Activated CD4-positive, alpha-beta T cell treated with anti-CD3 and anti-CD28 coated beads, Interleukin-2, amount 10 ng/mL, durations not matched to agents 24 days and 14 days (primary cell): ENCODE measurements at regions not wholly inside any gene's neighbourhood (a gene's known extent, or its start where the extent isn't known, plus 50 kb on each side); places are given as distances from the start of the nearest gene placed in this dataset.
"Not testable (repeated sequence)": the region's sequence is repeated elsewhere in the genome, so short reads cannot be mapped to it uniquely, and the experiment has no call there.

Experiments used
- DNase-seq: peaks from one replicate; pipeline ENCODE4 v3.0.0; 2022
- H3K27ac Mint-ChIP-seq: one replicate; pipeline ENCODE4 v1.8.0; 2022; ENCODE audit warnings: mild to moderate bottlenecking, mixed read lengths
- H3K27me3 Mint-ChIP-seq: one replicate; pipeline ENCODE4 v1.8.0; 2022; ENCODE audit warnings: mixed read lengths
- H3K36me3 Mint-ChIP-seq: one replicate; pipeline ENCODE4 v1.8.0; 2022; ENCODE audit warnings: low read depth, mild to moderate bottlenecking, mixed read lengths
- H3K4me1 Mint-ChIP-seq: one replicate; pipeline ENCODE4 v1.8.0; 2021; ENCODE audit warnings: mixed read lengths
- H3K4me3 Mint-ChIP-seq: one replicate; pipeline ENCODE4 v1.8.0; 2022; ENCODE audit warnings: mild to moderate bottlenecking, moderate library complexity, mixed read lengths
- H3K9me3 Mint-ChIP-seq: one replicate; pipeline ENCODE4 v1.8.0; 2021; ENCODE audit warnings: mixed read lengths
- intact Hi-C: fragments of 100-400 bp; cut with micrococcal nuclease; formaldehyde crosslinking; loops from one replicate; pipeline ENCODE4 v1.15.1; 2023

DNA sequence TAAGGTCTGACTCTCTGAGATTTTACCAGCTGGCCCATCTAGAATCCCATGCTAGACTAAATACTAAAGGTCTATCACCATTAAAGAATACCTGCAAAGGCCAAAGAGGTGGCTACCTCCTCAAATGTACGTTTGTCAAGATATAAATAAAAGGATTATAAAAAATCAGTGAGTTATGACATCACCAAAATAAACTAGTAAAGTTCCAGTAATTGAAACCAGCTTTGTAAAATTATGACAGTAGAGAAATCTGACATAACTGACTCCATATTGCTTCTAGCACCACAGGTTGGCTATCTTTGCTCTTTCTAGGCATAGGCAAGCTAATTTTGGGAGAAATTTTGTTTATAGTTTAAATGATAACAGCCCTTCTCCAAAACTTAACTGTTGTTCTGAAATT, 536.3 kb downstream of the TFAP2A start:
- DNase-seq, result no peak

DNA sequence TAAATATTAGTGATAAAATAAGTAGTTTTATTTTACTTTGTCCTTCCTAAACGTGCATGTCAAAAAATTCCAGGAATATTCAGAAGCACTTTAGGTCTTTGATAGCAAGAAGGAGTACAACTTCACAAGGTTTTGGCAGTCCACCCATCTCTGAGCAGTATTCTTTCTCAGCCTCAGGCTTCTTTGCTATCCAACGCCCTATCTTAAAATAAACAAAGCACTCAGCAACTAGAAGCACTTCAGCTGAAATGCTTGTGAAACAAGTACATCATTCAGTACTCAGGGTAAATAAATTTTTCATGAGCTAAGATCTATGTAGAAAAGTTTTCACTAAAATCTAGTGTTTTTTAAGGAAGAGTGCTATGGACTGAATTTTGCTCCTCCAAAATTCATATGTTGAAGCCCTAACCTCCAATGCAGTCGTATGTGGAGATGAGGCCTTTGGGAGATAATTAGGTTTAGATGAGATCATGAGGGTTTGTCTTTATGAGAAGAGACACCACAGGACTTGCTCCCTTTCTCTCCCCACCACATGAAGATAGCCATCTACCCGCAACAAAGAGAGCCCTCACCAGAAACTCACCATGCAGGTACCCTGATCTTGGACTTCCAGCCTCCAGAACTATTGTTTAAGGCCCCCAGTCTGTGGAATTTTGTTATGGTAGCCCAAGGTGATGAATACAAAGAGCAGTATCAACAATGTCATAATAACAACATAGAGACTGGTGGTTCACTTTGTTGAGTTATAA, 539.1 kb downstream of the TFAP2A start:
- Mint-ChIP-seq H3K27ac (no peak overlapping the region), H3K36me3 (no peaks in the 10 kb centered on the region), H3K4me3 (no peak overlapping the region), H3K9me3 (peaks cover 3% of the 10 kb centered on the region), H3K4me1 (no peaks in the 10 kb centered on the region), H3K27me3 (no peaks in the 10 kb centered on the region)
- intact Hi-C loops, result no loop called here
- no peak for DNase-seq

More for the DNA sequence above, 536.3 kb downstream of the TFAP2A start:
- Mint-ChIP-seq H3K27ac (no peak overlapping the region), H3K36me3 (no peaks in the 10 kb centered on the region), H3K27me3 (no peaks in the 10 kb centered on the region), H3K9me3 (peaks cover 9% of the 10 kb centered on the region), H3K4me3 (no peak overlapping the region), H3K4me1 (no peaks in the 10 kb centered on the region)
- intact Hi-C loops, result no loop called here

DNA sequence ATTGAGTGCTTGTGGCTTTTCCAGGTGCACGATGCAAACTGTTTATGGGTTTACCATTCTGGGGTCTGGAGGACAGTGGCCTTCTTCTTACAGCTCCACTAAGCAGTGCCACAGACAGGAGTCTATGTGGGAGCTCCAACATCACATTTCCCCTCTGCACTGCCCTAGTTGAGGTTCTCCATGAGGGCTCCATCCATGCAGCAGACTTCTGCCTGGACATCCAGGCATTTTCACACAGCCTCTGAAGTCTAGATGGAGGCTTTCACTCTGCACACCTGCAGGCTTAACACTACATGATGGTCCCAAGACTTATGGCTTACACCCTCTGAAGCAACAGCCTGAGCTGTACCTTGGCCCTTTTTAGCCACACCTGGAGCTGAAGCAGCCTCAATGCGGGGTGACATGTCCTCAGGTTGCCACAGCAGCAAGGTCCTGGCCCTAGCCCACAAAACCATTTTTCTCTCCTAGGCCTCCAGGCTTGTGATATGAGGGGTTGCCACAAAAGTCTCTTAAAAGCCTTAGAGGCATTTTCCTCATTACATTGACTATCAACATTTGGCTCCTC, 552.2 kb downstream of the TFAP2A start:
- H3K36me3 Mint-ChIP-seq, result no peaks in the 10 kb centered on the region
- DNase-seq, result no peak
- intact Hi-C loops, result no loop called here
- H3K9me3 Mint-ChIP-seq, result peaks cover 26% of the 10 kb centered on the region
- no peaks in the 10 kb centered on the region for H3K27me3 Mint-ChIP-seq
- H3K27ac Mint-ChIP-seq, result no peak overlapping the region
- H3K4me1 Mint-ChIP-seq, result no peaks in the 10 kb centered on the region
- H3K4me3 Mint-ChIP-seq, result no peak overlapping the region

DNA sequence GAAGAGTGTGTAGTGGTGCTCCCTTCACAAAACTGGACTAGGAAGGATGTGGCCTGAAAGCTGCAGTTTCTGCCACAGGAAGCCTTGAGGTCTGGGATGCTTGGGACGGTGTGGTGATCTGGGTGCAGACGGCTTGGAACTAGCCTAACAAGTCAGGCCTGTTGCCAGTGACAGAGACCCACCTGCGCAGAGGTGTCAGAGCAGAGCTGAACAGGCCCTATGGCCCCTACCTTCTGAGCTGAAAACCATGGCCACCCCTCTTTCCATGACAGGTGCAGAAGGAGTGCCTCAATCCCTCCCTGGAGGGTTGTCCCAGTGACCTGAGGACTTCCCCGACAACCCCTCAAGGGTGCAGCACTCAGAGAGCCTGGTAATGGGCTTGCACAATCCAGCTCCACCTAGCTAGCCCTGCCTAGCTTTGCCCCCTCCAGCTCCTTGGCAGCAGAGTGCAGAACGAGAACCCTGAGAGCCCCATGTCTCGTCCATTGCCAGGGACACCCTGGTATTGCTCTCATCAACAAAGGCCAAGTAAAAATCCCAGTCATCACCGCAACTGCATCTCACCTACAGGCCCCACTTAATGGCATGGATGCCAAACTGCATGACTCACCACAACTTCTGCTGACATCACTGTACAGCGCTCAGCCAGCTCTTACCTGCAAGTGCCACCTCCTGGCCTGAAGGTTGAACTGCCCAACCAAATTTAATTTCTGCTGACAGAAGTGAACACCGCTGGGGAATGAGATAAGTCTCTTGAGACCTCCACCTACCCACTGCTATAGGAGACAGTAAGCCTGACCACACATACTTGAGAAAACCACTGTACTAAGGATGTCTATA, 563.1 kb downstream of the TFAP2A start:
- no peak for DNase-seq
- H3K36me3 Mint-ChIP-seq, result no peaks in the 10 kb centered on the region
- intact Hi-C loops, result no loop called here

DNA sequence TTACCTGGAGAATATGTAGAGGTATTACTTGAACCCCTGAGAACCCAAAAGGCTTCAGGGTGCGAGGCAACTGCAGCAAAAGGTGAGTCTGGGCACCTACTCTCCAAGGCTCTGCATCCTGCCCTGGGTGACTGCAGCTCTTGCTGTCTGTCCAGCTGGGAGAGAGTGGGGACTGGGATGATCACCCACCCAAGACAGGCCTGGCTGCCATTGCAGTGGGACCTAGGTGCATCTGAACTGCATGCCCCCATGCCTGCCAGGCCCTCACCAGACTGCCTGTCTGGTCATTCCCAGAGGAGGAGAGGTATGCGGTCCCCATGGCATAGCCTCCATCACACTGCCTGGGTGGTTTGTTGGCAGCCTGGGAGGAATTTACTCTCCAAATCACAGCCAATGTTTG, 563.9 kb downstream of the TFAP2A start:
- H3K27me3 Mint-ChIP-seq, result no peaks in the 10 kb centered on the region
- H3K4me3 Mint-ChIP-seq, result no peak overlapping the region
- no peak for DNase-seq
- H3K27ac Mint-ChIP-seq, result no peak overlapping the region
- no peaks in the 10 kb centered on the region for H3K36me3 Mint-ChIP-seq
- intact Hi-C loops, result no loop called here
- H3K4me1 Mint-ChIP-seq, result no peaks in the 10 kb centered on the region
- peaks cover 13% of the 10 kb centered on the region for H3K9me3 Mint-ChIP-seq

More for the DNA sequence above, 563.1 kb downstream of the TFAP2A start:
- Mint-ChIP-seq H3K27ac (no peak overlapping the region), H3K4me3 (no peak overlapping the region), H3K4me1 (no peaks in the 10 kb centered on the region), H3K27me3 (no peaks in the 10 kb centered on the region), H3K9me3 (peaks cover 13% of the 10 kb centered on the region)

DNA sequence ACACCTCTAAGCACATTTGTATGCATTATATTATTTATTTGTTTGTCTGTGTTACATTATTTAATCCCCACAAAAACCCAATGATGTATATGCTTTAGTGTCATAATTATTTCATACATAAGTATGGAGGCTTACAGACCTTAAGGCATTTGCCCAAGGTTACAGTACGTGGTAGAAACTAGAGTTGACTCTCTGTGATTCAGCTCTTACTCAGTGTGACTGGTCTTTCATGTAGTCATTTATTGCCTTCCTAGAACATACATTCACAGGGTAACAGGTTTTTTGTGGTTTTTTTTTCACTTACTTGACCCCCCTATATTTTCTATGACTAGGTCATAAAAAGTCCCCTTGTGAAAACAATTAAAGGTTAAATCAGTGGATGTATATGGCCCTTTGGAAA, 566.8 kb downstream of the TFAP2A start:
- Mint-ChIP-seq H3K27ac (no peak overlapping the region), H3K36me3 (no peaks in the 10 kb centered on the region), H3K27me3 (no peaks in the 10 kb centered on the region), H3K9me3 (peaks cover 10% of the 10 kb centered on the region), H3K4me1 (no peaks in the 10 kb centered on the region), H3K4me3 (no peak overlapping the region)
- no peak for DNase-seq
- intact Hi-C loops, result no loop called here

DNA sequence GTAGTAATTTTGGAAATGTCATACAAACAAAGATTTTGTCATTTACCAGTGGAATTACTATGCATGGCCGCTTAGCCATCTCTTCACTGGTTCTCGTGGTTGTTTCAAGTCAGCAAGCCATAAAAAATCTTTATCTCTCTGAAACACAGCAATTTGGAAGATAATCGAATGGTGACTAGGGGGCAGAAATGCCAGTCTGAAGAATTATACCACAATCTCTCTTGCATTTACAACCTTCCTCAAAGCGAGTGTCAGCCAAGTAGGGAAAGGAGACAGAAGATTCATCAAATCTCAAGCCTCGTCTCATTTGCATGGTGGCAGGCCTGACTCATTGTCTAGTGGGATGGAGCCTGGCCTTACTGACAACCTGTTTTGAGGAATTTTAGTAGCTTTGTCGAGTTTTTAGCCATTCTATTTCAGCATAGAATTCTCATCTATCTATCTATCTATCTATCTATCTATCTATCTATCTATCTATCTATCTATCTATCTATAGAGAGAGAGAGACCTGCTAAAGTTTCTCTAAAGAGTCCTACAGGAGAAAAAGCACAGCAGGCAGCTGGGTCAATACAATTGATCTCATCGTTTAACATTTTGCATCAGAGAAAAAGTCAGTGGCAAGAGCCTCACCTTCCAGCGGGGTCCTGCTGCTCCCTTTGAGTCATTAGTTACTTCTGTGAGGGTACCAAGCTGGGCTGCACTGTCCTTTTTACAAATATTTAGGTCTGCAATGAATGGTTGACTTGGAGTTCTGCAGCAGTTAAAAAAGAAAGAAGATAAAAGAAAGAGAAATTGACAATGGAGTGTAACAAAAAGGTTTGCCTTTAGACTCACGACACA, 572.8 kb downstream of the TFAP2A start:
- H3K27ac Mint-ChIP-seq, result no peak overlapping the region
- no peak overlapping the region for H3K4me3 Mint-ChIP-seq
- no peaks in the 10 kb centered on the region for H3K36me3 Mint-ChIP-seq
- intact Hi-C loops, result no loop called here
- H3K9me3 Mint-ChIP-seq, result peaks cover 6% of the 10 kb centered on the region
- DNase-seq, result no peak
- H3K27me3 Mint-ChIP-seq, result no peaks in the 10 kb centered on the region
- no peaks in the 10 kb centered on the region for H3K4me1 Mint-ChIP-seq

DNA sequence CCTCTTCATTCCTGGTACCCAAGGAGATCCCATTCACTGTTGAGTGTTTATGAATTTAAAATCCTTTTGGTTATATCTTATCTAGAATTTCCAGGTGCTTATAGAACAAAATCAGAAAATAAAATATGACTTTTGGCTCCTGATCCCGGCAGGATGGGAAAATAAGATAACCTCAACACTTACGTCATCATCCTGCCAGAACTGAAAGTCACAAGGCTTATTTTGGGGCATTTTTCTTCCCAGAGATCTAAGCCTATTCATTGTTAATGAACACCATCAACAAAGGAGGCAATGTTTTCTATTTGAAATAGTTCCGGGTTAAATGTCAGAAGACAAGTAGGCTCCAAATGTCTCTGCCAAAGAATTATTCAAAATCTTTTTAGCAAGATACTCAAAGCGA, 580.6 kb downstream of the TFAP2A start:
- intact Hi-C loops, result no loop called here
- H3K4me3 Mint-ChIP-seq, result no peak overlapping the region

DNA sequence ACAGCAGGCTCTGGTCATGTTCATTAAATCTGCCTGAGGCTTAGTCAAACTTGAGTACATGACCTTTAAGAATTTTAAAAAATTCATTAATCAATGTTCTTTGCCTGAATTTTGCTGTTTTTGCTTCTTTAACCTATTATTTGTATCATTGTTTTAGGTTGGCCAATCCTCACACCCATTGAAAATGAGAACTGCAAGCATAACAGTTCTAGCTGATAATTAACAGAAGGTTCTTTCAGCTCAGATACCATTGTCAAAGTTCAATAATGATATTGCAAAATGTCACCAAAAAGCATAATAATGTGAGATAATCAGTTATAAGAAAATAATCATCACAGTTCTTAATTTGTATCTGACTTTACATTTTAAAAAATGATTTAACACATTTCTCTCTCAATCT, 583.1 kb downstream of the TFAP2A start:
- H3K4me3 Mint-ChIP-seq, result no peak overlapping the region
- DNase-seq, result no peak

More for the DNA sequence above, 580.6 kb downstream of the TFAP2A start:
- H3K4me1 Mint-ChIP-seq, result no peaks in the 10 kb centered on the region
- H3K27ac Mint-ChIP-seq, result no peak overlapping the region
- no peaks in the 10 kb centered on the region for H3K36me3 Mint-ChIP-seq
- no peaks in the 10 kb centered on the region for H3K27me3 Mint-ChIP-seq
- H3K9me3 Mint-ChIP-seq, result peaks cover 5% of the 10 kb centered on the region
- DNase-seq, result no peak

DNA sequence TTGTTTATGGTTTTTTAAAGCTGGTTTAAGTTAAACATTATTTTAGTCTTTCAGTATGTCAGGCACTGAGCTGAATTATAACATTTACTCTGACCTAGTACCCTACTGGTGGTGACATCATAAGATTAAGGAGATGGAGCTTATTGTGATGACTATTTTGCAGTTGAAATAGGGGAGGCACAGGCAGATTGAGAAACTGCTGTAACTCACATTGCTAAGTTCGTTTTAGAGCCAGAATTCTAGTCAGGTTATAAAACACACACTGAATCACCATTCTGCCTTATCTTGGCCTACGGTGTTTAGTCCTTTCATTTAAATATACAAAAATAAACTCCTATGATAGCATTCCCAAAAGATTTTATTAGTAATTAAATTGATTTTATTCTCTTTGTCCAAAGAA, 584.1 kb downstream of the TFAP2A start:
- Mint-ChIP-seq H3K36me3 (no peaks in the 10 kb centered on the region), H3K4me1 (no peaks in the 10 kb centered on the region), H3K27ac (no peak overlapping the region), H3K9me3 (no peaks in the 10 kb centered on the region), H3K27me3 (no peaks in the 10 kb centered on the region), H3K4me3 (no peak overlapping the region)
- no peak for DNase-seq
- intact Hi-C loops, result no loop called here

More for the DNA sequence above, 583.1 kb downstream of the TFAP2A start:
- Mint-ChIP-seq H3K27me3 (no peaks in the 10 kb centered on the region), H3K27ac (no peak overlapping the region), H3K36me3 (no peaks in the 10 kb centered on the region), H3K9me3 (no peaks in the 10 kb centered on the region), H3K4me1 (no peaks in the 10 kb centered on the region)
- intact Hi-C loops, result no loop called here

DNA sequence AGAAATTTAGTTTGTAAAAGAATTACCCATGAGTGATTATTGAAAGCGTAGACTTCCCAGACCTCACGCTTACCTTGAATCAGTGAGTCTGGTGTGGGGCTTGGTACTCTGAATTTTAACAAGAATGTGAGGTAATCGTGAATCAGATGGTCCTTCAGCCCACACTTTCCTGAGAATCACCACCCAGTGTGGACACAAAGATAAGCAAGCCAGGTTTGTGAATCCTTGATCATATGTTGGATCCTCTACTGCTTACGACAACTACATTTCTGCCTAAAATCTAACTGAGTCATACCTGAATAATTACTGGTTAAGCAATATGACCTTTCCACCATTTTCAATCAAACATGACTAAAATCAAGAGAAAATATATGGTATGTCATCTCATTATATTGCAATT, 589.3 kb downstream of the TFAP2A start:
- no peak for DNase-seq
- no peak overlapping the region for H3K4me3 Mint-ChIP-seq
- H3K4me1 Mint-ChIP-seq, result no peaks in the 10 kb centered on the region
- no peak overlapping the region for H3K27ac Mint-ChIP-seq
- no peaks in the 10 kb centered on the region for H3K27me3 Mint-ChIP-seq
- no peaks in the 10 kb centered on the region for H3K36me3 Mint-ChIP-seq
- intact Hi-C loops, result no loop called here
- no peaks in the 10 kb centered on the region for H3K9me3 Mint-ChIP-seq

DNA sequence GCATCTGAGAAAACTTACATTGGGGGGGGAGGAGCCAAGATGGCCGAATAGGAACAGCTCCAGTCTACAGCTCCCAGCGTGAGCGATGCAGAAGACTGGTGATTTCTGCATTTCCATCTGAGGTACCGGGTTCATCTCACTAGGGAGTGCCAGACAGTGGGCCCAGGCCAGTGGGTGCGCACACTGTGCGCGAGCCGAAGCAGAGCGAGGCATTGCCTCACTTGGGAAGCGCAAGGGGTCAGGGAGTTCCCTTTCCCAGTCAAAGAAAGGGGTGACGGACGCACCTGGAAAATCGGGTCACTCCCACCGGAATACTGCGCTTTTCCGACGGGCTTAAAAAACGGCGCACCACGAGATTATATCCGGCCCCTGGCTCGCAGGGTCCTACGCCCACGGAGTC, 604.1 kb downstream of the TFAP2A start:
- H3K36me3 Mint-ChIP-seq, DNase-seq, intact Hi-C loops, H3K4me3 Mint-ChIP-seq, H3K9me3 Mint-ChIP-seq, H3K27me3 Mint-ChIP-seq, H3K4me1 Mint-ChIP-seq, H3K27ac Mint-ChIP-seq: not testable (repeated sequence)

DNA sequence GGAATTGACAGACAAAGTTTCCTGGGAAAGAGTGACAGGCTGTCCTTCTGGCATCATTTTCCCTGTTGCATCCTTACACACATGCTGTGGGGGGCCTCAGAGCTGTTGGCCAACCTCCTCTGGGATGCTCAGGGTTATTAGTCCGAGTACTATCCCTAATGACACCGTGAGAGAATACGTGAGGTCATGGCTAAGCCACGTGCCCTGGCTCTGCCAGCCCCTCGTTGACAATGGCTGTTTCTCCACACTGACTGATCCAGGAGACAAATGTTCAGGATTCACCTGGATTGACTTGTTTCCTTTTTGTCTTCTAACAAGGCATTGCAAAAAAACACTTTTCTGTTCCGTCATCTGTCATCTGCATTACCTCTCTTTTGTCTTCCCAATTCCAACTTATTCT, 604.6 kb downstream of the TFAP2A start:
- Mint-ChIP-seq H3K4me3 (no peak overlapping the region), H3K27ac (no peak overlapping the region), H3K9me3 (no peaks in the 10 kb centered on the region), H3K27me3 (no peaks in the 10 kb centered on the region), H3K36me3 (no peaks in the 10 kb centered on the region), H3K4me1 (no peaks in the 10 kb centered on the region)
- DNase-seq, result no peak
- intact Hi-C loops, result no loop called here
